H4 (cell line): ENCODE measurements at regions not wholly inside any gene's neighbourhood (a gene's known extent, or its start where the extent isn't known, plus 50 kb on each side); places are given as distances from the start of the nearest gene placed in this dataset.
A peak's percentile ranks its signal among the peaks of the same experiment; 100 is the strongest.
"Not testable (repeated sequence)": the region's sequence is repeated elsewhere in the genome, so short reads cannot be mapped to it uniquely, and the experiment has no call there.

Experiments
- DNase-seq: peaks from one replicate; pipeline ENCODE4 v3.0.0-alpha.2; 2015; ENCODE audit warnings: low spot score

- DNase-seq: no peak
Observed at GRCh38 chrX:121169099-121170035, 122.0 kb downstream of the GLUD2 start.

- no peak for DNase-seq
Observed at GRCh38 chrX:121172703-121173102, 125.3 kb downstream of the GLUD2 start.

DNA sequence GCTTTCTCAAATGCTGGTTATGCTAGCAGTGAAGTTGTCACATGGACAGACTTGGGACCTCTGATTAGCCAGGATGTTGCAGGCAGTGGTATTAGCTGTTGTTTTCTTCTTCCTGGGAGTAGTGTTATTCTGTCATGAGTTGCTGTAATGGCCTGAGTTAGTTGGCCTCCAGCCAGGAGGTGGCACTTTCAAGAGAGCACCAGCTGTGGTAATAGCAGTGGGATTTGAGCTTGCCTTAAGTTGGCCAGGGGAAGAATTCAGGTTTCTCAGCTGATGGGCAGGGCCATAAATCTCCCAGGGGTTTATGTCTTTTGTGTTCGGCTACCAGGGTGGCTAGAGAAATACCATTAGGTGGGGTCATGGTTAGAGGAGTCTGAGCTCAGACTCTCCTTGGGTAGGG lies 132.6 kb downstream of the GLUD2 start:
- peak; percentile 44 for DNase-seq

DNA sequence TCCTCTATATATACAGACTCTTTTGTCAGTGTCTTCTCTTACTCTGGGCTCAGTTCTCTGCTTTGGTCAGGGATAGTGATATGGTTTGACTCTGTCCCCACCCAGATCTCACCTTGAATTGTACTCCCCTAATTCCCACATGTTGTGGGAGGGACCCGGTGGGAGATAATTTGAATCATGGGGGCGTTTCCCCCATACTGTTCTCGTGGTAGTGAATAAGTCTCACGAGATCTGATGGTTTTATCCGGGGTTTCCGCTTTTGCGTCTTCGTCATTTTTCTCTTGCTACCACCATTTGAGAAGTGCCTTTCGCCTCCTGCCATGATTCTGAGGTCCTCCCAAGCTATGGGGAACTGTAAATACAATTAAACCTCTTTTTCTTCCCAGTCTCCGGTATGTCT lies 144.4 kb downstream of the GLUD2 start:
- DNase-seq: no peak

GRCh38 chrX:121195719-121196118 lies 148.3 kb downstream of the GLUD2 start:
- no peak for DNase-seq

GRCh38 chrX:121196872-121197444 lies 149.5 kb downstream of the GLUD2 start:
- DNase-seq: not testable (repeated sequence)

GRCh38 chrX:121208563-121208962 lies 161.2 kb downstream of the GLUD2 start:
- no peak for DNase-seq

DNA sequence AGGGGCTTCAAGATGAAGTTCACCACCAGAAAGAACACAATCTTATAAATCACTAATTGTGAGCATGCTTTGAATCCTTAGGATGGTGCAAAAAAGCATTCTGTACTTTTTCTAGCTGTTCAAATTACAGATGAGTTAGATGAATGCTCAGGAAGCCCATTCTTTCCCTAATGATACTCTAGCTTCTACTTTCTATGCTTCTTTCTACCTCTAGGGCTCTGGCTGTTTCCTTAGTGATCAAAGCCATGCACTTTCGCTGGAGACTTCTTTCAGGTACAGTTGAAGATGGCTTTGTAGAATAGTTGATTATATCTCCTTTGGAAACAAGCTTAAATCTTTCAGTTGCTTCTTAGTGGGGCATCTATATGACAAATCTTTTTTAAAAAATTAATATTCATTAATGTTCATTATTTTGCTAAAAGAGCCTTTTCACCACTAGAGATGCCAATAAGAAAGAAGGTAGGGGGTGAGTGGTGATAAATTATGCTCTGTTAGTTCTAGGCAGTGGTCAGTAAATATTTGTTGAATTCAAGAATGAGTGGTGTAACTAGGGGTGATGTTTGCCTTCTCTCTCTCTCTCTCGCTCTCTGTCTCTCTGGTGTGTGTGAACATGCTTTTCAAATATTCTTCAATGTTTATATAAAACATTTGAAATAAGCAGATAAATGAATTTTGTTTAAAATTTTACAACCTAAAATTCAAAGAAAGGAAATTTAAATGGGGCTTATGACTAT lies 169.4 kb downstream of the GLUD2 start:
- DNase-seq: no peak

GRCh38 chrX:121221322-121221977 lies 174.0 kb downstream of the GLUD2 start:
- DNase-seq: no peak

DNA sequence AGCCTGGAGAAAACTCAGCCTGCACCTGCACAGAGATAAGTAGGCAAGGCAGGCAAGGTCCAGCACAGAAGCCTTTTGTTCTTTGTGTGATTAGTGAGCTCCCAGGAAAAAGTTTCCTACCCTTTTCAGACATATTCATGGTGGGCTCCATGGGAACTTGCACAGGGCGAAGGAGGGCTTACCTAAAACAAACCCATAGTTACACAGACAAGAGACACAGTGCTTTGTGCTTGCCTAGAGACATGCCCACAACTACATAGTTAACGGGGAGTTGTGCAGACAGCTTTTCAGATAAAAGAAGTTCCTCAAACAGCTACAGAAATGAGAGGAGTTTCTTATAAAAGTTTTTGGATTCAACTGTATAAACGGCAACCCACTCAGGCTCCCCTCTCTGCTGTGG lies 180.5 kb downstream of the GLUD2 start:
- no peak for DNase-seq

DNA sequence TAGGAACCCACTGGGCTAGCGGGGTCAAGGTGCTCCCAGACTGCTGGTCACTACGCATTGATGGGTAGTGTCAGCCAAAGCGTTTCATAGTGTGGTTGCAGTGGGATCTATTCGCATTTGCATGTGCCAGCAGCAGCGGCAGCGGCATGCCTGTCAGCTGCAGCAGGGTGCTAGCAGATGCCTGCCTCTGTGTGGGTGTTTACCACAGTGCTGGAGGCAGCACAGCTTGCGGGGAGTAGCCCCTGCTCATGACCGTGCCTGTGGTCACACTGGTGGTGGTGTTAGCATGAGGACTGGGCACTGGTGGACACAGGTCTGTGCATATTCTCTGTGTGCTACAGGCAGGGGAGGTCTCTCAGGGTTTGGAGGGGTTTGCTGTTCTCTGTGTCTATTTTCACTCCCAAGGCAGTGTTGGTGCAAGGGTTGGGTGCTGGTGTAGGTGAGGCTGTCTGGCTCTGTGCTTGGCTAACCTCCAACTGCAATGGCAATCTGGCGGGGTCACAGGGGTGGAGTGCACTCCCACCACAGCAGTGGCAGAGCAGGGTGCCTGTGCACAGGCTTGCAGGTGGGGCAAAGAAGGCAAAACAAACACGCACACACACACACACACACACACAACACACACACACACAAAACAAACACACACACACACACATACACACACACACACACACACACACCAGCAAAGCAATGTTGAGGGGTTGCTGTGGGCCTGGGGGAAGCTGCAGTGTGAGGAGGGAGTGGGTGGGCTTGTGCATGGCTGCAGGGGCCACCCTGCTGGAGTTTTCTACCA lies 184.4 kb downstream of the GLUD2 start:
- DNase-seq: no peak

DNA sequence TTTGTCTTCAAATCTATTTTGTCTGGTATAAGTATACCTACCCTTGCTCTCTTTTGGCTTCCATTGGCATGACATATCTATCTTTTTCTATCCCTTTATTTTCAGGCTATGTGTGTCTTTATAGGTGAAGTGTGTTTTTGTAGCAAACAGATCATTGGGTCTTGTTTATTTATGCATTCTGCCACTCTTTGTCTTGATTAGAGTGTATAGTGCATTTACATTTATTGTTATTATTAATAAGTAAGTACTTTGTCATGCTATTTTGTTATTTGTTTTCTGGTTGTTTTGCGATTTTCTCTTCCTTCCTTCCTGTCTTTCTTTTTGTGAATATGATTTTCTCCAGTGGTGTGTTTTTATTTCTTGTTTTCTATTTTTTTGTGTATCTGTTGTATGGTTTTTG lies 188.6 kb downstream of the GLUD2 start:
- no peak for DNase-seq

DNA sequence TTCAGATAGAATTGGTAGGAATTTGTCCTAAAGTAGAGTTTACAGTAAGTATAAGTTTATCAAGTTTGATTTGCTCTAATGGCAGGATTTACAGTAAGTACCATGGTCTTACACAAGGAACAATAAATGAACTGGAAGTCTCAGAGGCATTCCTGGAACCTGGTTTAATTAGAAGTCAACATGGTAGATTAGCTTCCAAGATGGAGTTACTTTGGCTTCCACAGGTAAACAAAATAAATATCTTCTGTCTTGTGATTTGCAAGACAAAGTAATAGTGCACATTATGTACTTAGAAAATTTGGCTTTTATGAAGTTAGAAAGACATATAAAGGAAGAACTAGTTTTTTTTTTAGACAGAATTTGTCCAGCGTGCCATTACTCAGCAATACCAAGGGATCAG lies 190.7 kb downstream of the GLUD2 start:
- no peak for DNase-seq

- DNase-seq: no peak
Observed at GRCh38 chrX:121244511-121244910, 197.1 kb downstream of the GLUD2 start.

GRCh38 chrX:121245763-121246162 lies 198.4 kb downstream of the GLUD2 start:
- DNase-seq: no peak

DNA sequence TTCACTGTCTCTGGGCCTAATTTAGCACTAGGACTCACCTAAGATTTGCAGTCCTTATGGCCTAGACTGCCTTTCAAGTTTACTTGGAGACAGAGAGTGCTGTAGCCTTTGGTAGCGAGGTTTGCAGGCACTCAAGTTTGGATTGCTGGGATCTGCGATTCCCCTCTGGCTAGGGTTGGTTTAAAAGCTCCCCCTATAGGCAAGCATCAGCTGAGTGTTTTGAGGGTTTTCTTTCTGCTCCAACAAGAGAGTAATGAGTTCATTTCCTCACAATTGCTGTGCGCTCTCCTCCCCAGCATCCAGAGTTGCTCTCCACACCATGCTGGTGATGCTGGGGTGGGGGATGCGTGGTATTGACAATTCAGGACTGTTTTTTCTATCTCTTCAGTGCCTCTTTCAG lies 206.9 kb downstream of the GLUD2 start:
- DNase-seq: no peak

GRCh38 chrX:121256647-121257046 lies 209.2 kb downstream of the GLUD2 start:
- DNase-seq: no peak

DNA sequence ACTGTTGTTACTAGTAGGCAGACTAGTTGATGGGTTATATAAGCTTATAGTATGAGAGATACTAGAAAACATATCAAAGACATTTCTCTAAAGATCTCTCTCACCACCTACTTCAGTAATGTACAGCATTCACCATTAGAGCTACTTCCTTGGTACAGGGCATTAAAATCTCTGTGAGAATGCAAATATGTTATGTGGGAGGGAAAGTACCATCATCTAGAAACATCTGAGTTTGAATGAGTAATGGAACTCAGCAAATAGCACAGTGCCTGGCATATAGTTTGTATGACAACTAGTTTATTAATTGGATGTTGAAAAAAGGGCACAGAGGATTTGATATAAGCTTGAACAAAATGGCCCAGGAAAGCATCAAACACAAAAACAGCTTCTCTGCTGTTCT lies 211.1 kb downstream of the GLUD2 start:
- DNase-seq: no peak

GRCh38 chrX:121259170-121259569 lies 211.8 kb downstream of the GLUD2 start:
- DNase-seq: no peak

- no peak for DNase-seq
Observed at GRCh38 chrX:121260596-121261240, 213.3 kb downstream of the GLUD2 start.

DNA sequence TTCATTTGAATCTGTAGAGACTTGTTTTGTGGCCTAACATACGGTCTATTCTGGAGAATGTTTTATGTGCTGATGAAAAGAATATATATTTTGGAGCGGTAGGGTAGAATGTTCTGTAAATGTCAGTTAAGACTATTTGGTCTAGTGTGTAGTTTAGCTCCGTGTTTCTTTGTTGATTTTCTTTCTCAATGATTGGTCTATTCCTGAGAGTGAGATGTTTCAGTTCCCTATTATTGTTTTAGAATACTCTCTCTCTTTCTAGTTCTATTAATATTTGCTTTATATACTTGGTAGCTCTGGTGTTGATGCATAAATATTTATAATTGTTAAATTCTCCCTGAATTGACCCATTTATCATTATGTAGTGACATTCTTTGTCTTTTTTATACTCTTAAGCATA lies 236.5 kb downstream of the GLUD2 start:
- DNase-seq: no peak
